GM18858 (cell line): ENCODE measurements at regions not wholly inside any gene's neighbourhood (a gene's known extent, or its start where the extent isn't known, plus 50 kb on each side); places are given as distances from the start of the nearest gene placed in this dataset.

Experiments used
- ATAC-seq: cut with Tn5 transposase; IDR thresholded peaks from one replicate; pipeline ENCODE4 v1.9.1; 2021; ENCODE audit not compliant: unreplicated experiment

DNA sequence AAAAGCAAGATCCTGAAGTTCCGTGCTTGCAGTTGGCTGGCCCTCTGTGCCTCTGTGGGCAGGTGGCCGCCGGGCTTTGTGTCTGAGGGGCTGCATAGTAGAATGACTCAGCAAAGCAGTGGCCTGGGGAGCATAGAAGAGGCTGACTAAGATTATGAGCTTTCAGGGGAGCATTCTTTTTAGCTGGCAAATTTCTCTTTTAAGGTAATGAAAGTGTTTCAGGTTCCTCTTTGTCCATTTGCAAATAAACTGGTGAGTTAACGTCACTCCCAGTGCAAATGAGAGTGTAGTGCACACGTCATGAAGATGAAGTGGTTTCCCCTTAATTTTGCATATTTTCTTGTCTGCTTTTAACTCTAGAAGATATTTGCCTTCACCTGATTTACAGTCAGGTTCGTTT is 98.6 kb downstream of the BCL2L11 start:
- ATAC-seq = peak; percentile 88

- no peak for ATAC-seq
These were observed 99.2 kb downstream of the BCL2L11 start for GRCh38 chr2:111219734-111220505.

DNA sequence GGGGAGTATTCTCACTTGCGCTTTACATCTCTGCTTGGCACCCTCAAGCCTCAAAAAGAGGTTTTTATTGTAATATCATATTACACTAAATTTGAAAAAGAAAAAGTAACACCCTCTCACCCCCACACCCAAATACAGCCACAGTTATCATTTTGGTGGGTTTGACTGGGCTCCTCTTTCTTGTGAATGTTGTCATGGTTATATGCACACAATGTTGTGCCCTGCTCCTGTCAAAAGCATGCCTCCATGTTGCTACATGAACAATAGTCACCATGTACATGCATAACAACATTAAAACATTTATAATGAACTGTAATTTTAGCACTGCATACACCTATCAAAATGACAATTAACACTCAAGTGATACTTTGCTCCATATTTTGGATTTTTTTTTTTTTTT is 100.2 kb downstream of the BCL2L11 start:
- no peak for ATAC-seq

GRCh38 chr2:111221701-111222100 is 101.0 kb downstream of the BCL2L11 start:
- no peak for ATAC-seq

DNA sequence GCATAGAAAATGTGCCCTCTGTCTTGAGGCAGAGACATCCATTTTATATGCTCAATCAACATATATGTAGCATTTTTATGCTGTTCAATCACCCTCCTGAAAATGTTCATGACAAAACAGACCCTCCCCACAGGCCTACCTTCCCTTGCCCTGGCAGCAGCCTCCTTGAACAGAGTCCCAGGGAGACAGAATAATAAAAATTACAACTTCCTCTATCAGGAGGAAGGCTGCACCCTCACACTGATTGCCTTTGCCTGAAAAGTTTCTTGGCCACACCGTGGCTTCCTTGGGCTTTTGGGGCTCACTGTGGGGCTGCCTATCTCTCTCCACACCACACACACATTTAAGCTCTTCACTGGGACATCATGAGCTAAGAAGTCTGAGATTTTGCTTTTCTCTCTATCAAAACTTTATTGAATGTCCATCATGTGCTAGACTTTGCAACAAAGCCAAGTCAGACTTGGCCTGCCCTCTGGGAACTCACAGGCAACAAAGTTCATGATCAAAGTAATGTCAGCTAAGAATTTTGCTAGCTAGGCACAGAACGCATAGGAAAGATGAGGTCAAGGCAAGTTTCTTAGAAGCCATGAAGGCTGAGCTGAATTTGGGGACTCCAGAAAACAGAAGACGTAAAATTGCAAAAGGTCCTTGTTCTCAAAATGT is 101.6 kb downstream of the BCL2L11 start:
- no peak for ATAC-seq

DNA sequence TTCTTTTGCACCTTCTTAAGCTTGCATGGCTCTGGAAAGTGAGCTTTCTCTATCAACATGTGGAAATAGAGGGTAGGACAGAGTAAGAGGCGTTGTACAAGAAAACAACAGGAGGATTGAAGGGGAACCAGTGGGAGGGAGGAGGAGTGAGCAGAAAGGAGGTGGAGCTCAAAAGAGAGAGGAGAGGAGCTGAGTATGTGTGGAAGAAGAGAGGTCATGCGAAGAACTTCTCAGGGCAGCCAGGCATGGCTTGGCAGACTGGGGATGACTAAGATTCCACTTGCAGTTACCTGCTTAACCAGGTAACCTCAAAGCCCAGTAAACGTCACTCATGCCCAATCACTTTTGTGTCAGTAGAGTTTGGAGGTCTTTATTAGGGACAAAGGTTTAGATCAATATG is 105.1 kb downstream of the BCL2L11 start:
- ATAC-seq = no peak

DNA sequence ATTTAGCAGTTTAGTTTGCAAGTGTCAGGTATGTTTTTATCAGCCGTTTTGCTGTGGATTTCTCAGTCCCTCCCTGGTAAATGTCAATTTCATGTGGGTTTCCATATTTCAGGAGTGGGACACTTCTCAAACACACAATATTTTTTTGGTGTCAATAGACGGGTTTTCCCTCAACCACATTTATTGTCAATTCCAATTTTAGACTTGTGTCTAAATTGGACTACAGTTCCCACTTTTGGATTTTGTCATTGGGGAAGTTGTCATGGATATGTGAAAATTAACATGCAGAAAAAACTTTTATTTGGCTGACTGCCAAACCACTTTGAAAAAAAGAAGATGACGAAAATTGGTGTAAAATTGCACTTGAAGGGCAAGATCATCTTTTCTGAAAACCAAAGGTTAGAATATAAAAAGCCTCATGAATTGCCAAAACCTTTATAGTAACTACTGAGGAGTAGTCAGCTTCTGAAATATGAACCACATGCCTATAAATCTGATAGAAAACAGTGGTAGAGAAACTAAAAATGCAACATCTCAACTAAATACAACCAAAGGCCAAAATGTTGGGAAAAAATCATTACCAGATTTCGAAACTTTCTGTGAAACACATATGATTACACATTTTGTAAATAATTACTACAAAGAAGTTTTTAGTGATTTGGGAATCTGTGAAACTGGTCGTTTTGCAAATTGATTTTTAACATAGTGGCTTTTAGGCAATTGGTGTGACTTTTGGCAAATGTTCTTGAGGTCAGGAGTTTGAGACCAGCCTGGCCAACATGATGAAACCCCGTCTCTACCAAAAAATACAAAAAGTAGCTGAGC is 106.4 kb downstream of the BCL2L11 start:
- ATAC-seq = no peak

GRCh38 chr2:111227716-111228141 is 107.0 kb downstream of the BCL2L11 start:
- no peak for ATAC-seq

DNA sequence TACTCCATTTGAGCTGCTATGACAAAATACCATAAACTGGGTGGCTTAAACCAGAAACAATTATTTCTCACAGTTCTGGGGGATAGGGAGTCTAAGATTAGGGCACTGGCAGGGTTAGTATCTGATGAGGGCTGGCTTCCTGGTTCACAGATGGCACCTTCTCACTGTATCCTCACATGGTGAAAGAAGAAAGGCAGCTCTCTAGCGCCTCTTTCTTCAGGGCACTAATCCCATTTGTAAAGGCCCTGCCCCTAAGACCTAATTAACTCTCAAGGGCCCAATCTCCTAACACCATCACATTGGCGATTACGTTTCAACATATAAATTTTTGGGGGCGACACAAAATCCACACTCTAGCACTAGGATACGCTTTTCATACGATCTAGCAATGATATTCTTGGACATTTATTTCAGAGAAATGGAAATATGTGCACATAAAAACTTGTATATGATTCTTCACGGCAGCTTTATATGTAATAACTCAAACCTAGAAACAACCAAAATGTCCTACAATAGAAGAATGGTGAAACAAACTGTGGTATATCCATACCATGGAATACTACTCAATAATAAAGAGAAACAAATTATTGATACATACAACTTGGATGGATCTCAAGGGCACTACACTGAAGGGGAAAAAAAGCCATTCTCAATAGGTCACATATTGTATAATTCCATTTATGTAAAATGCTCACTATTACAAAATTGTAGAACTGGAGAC is 111.0 kb downstream of the BCL2L11 start:
- ATAC-seq = no peak

- no peak for ATAC-seq
These were observed 114.7 kb downstream of the BCL2L11 start for GRCh38 chr2:111235192-111236015.

- ATAC-seq = no peak
These were observed 115.3 kb downstream of the BCL2L11 start for GRCh38 chr2:111236025-111236424.

GRCh38 chr2:111238296-111238695 is 117.6 kb downstream of the BCL2L11 start:
- no peak for ATAC-seq

DNA sequence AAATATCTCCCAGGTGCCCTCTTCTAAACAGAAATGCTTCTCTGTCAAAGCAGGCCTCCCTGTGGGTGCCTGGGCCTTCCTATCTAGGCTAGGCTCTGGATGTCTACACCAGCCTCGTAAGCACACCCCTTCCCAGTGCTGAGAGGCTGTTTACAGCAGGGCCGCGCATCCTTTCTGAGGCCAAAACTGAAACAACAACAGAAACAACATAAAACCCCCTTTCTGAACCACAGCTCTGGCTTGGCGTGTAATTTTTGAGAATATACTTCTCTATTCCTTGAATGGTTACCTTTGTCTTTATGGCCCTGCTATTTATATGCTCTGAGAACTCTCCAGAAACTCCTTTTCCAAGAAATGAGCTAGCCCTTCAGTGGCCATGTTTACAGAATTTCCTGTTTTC is 118.4 kb downstream of the BCL2L11 start:
- ATAC-seq = peak; percentile 95

GRCh38 chr2:111239581-111240249 is 119.0 kb downstream of the BCL2L11 start:
- no peak for ATAC-seq

GRCh38 chr2:111243295-111243694 is 122.6 kb downstream of the BCL2L11 start:
- ATAC-seq = no peak

- ATAC-seq = no peak
These were observed 124.2 kb downstream of the BCL2L11 start for GRCh38 chr2:111244864-111245263.

- no peak for ATAC-seq
These were observed 125.9 kb downstream of the BCL2L11 start for GRCh38 chr2:111246620-111247061.

- ATAC-seq = no peak
These were observed 126.8 kb downstream of the BCL2L11 start for GRCh38 chr2:111247491-111247890.

DNA sequence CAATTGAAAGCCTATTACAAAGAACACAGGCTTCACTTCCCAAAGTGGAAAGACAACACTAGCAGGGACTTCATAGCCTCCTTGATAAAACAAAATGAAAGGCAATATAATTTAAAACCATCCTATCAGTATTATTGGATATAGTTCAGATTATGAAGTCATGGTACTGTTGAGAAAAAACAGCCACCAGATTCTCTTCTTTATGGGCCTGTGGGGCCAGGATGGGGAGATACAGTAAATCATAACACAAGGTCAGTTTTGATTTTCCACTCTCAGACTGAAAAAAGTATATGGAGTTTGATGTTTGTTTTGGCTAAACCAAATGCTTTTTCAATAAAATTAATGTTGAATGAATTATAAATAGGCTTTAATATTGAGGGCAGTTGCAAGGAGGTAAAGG is 129.1 kb downstream of the BCL2L11 start:
- ATAC-seq = no peak
